ENCODE measurements at regions not wholly inside any gene's neighbourhood (a gene's known extent, or its start where the extent isn't known, plus 50 kb on each side); places are given as distances from the start of the nearest gene placed in this dataset.

DNA sequence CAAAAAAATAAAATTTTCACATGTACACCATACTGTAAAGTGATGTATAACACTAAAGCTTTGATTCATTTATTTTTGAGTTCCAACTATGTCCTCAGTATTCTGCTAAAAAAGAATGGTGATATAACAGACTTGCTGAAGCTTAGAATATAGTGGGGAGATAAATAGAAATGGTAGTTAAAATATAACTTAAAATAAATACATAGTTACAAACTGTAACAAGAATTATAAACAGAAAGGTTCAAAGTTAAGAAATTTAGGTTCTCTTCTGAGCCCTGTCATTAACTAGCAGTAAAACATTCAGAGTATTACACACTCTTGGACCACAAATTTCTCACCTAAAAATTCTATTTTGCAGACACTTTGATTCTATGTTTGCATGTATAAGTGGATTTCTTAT, 392.1 kb downstream of the ANXA1 start:
- no peaks in the 10 kb centered on the region for H3K27me3 ChIP-seq (ENCODE audit: insufficient read depth, insufficient read length)
- H3K4me1 ChIP-seq (ENCODE audit: insufficient read depth, insufficient read length): no peaks in the 10 kb centered on the region
- no peak for TF ChIP-seq SUZ12 (IDR thresholded peaks at IDR 0.05; ENCODE audit: extremely low read depth, insufficient read depth, insufficient read length)
- no peak for TF ChIP-seq ZNF274 (IDR thresholded peaks at IDR 0.05; ENCODE audit: low read depth, low read length)
- TF ChIP-seq YY1 (IDR thresholded peaks at IDR 0.05; ENCODE audit: insufficient read depth, insufficient read length): no peak
- no peaks in the 10 kb centered on the region for H3K36me3 ChIP-seq (ENCODE audit: insufficient read depth, insufficient read length, low read length)
- no peak for DNase-seq (ENCODE audit: low read depth, low spot score)
- no peaks in the 10 kb centered on the region for H3K9me3 ChIP-seq (ENCODE audit: insufficient read depth, low read length)
- H3K4me3 ChIP-seq (ENCODE audit: insufficient read length, low read depth): no peak overlapping the region
- H3K9ac ChIP-seq (ENCODE audit: insufficient read length, low read depth): no peak overlapping the region

DNA sequence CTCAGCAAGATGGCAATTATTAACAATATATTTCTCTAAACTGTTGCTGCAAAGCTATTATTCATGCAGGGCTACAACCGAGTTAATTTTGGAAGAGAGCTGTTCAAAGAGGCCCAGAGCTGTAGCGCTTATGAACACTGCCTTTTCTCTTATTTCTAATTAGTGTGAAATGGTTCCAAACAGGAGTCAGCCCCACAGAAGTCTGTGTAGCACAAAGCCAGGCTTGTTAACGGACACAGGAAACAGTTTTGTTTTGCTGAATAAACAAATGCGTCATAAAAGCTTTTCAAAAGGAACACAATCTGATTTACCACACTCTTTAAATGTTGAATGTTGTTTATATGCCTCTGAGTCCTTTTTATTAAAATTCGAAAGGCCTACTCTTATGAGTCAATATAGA, 396.5 kb downstream of the ANXA1 start:
- no peaks in the 10 kb centered on the region for H3K27me3 ChIP-seq (ENCODE audit: insufficient read depth, insufficient read length)
- DNase-seq (ENCODE audit: low read depth, low spot score): no peak
- no peak overlapping the region for H3K4me3 ChIP-seq (ENCODE audit: insufficient read length, low read depth)
- no peaks in the 10 kb centered on the region for H3K36me3 ChIP-seq (ENCODE audit: insufficient read depth, insufficient read length, low read length)
- TF ChIP-seq SUZ12 (IDR thresholded peaks at IDR 0.05; ENCODE audit: extremely low read depth, insufficient read depth, insufficient read length) (no peak), ZNF274 (IDR thresholded peaks at IDR 0.05; ENCODE audit: low read depth, low read length) (no peak), YY1 (IDR thresholded peaks at IDR 0.05; ENCODE audit: insufficient read depth, insufficient read length) (no peak)
- no peaks in the 10 kb centered on the region for H3K9me3 ChIP-seq (ENCODE audit: insufficient read depth, low read length)
- no peak overlapping the region for H3K9ac ChIP-seq (ENCODE audit: insufficient read length, low read depth)
- no peaks in the 10 kb centered on the region for H3K4me1 ChIP-seq (ENCODE audit: insufficient read depth, insufficient read length)

DNA sequence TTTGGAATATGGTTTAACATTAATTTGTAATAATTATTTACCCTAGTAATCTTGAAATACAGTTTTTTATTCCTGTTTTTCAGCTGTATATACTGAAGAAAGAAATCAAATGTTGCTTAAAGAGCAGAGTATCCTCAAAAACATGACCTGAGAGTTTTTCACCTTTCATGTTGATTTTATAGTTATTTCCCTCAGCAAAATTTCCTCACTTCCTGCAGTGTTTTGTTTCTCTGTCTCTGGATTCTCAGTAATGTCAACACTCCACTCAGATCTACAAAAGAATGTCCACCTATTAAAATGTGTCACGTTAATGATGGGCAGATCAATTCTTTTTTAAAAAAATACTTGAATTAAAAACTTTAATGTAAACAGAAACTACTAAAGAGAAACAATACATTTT, 398.3 kb downstream of the ANXA1 start:
- H3K9me3 ChIP-seq (ENCODE audit: insufficient read depth, low read length): no peaks in the 10 kb centered on the region
- H3K4me3 ChIP-seq (ENCODE audit: insufficient read length, low read depth): no peak overlapping the region
- no peak for DNase-seq (ENCODE audit: low read depth, low spot score)
- H3K27me3 ChIP-seq (ENCODE audit: insufficient read depth, insufficient read length): no peaks in the 10 kb centered on the region
- H3K36me3 ChIP-seq (ENCODE audit: insufficient read depth, insufficient read length, low read length): no peaks in the 10 kb centered on the region
- no peaks in the 10 kb centered on the region for H3K4me1 ChIP-seq (ENCODE audit: insufficient read depth, insufficient read length)
- no peak for TF ChIP-seq ZNF274 (IDR thresholded peaks at IDR 0.05; ENCODE audit: low read depth, low read length)
- no peak for TF ChIP-seq SUZ12 (IDR thresholded peaks at IDR 0.05; ENCODE audit: extremely low read depth, insufficient read depth, insufficient read length)
- TF ChIP-seq YY1 (IDR thresholded peaks at IDR 0.05; ENCODE audit: insufficient read depth, insufficient read length): no peak
- no peak overlapping the region for H3K9ac ChIP-seq (ENCODE audit: insufficient read length, low read depth)

GRCh38 chr9:73553295-73553694, 401.6 kb downstream of the ANXA1 start:
- H3K9me3 ChIP-seq (ENCODE audit: insufficient read depth, low read length): no peaks in the 10 kb centered on the region
- no peaks in the 10 kb centered on the region for H3K4me1 ChIP-seq (ENCODE audit: insufficient read depth, insufficient read length)
- no peaks in the 10 kb centered on the region for H3K27me3 ChIP-seq (ENCODE audit: insufficient read depth, insufficient read length)
- H3K4me3 ChIP-seq (ENCODE audit: insufficient read length, low read depth): no peak overlapping the region
- H3K36me3 ChIP-seq (ENCODE audit: insufficient read depth, insufficient read length, low read length): no peaks in the 10 kb centered on the region
- no peak overlapping the region for H3K9ac ChIP-seq (ENCODE audit: insufficient read length, low read depth)
- no peak for DNase-seq (ENCODE audit: low read depth, low spot score)
- no peak for TF ChIP-seq SUZ12 (IDR thresholded peaks at IDR 0.05; ENCODE audit: extremely low read depth, insufficient read depth, insufficient read length)
- TF ChIP-seq ZNF274 (IDR thresholded peaks at IDR 0.05; ENCODE audit: low read depth, low read length): no peak
- TF ChIP-seq YY1 (IDR thresholded peaks at IDR 0.05; ENCODE audit: insufficient read depth, insufficient read length): no peak

DNA sequence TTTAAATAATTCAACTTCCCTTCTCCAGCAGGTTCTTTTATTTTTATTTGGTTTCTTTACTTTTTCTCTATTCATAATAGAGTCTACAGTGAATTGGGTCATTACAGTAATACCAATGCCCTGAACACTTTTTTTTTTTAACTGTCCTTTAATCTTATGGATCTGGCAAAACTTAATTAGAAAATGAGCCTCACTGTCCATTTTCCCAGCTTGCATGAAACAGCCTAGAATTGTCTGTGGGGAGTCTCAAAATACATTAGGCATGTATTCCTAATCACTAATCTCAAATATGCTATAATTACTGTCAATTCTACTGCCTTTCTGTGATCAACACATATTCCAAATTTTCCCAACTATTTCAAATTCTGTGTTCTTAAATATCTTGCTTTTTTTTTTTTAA, 406.8 kb downstream of the ANXA1 start:
- no peak for DNase-seq (ENCODE audit: low read depth, low spot score)
- H3K36me3 ChIP-seq (ENCODE audit: insufficient read depth, insufficient read length, low read length): no peaks in the 10 kb centered on the region
- no peaks in the 10 kb centered on the region for H3K9me3 ChIP-seq (ENCODE audit: insufficient read depth, low read length)
- TF ChIP-seq YY1 (IDR thresholded peaks at IDR 0.05; ENCODE audit: insufficient read depth, insufficient read length) (no peak), ZNF274 (IDR thresholded peaks at IDR 0.05; ENCODE audit: low read depth, low read length) (no peak), SUZ12 (IDR thresholded peaks at IDR 0.05; ENCODE audit: extremely low read depth, insufficient read depth, insufficient read length) (no peak)
- no peaks in the 10 kb centered on the region for H3K27me3 ChIP-seq (ENCODE audit: insufficient read depth, insufficient read length)
- H3K4me3 ChIP-seq (ENCODE audit: insufficient read length, low read depth): no peak overlapping the region
- no peak overlapping the region for H3K9ac ChIP-seq (ENCODE audit: insufficient read length, low read depth)
- H3K4me1 ChIP-seq (ENCODE audit: insufficient read depth, insufficient read length): no peaks in the 10 kb centered on the region

- no peak for DNase-seq (ENCODE audit: low read depth, low spot score)
- H3K9me3 ChIP-seq (ENCODE audit: insufficient read depth, low read length): no peaks in the 10 kb centered on the region
- no peaks in the 10 kb centered on the region for H3K4me1 ChIP-seq (ENCODE audit: insufficient read depth, insufficient read length)
- no peak overlapping the region for H3K4me3 ChIP-seq (ENCODE audit: insufficient read length, low read depth)
- no peak for TF ChIP-seq ZNF274 (IDR thresholded peaks at IDR 0.05; ENCODE audit: low read depth, low read length)
- TF ChIP-seq YY1 (IDR thresholded peaks at IDR 0.05; ENCODE audit: insufficient read depth, insufficient read length): no peak
- no peak for TF ChIP-seq SUZ12 (IDR thresholded peaks at IDR 0.05; ENCODE audit: extremely low read depth, insufficient read depth, insufficient read length)
- H3K27me3 ChIP-seq (ENCODE audit: insufficient read depth, insufficient read length): no peaks in the 10 kb centered on the region
- H3K9ac ChIP-seq (ENCODE audit: insufficient read length, low read depth): no peak overlapping the region
- H3K36me3 ChIP-seq (ENCODE audit: insufficient read depth, insufficient read length, low read length): no peaks in the 10 kb centered on the region
These were observed 413.4 kb downstream of the ANXA1 start for GRCh38 chr9:73565026-73565425.

DNA sequence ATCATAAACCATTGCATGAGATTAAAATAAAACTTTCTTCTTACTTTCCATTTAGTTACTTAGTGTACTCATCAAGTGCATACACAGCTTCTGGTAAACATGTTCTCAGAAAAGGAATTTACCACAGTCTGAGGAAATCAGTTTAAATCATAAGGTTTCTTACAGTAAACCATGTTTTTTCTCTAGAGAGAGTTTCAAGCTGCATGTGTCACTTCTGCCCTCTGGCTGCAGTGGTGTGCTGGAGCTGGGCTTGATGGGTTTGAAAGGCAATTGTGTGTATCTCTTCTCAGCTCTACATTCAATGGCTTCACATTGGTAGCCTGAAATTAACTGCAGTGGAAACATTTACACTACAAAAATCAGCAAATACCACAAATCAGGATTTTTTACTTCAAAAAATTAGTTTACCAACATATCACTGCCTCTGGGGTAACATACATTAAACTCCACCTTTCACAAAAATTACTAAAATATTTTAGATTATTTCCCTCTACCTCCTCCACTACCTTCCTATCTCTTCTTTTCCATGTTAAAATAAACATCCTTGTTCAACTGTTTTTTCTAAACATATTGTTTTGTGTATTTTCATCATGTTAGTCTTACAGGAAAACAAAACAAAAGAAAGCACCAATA, 414.3 kb downstream of the ANXA1 start:
- no peaks in the 10 kb centered on the region for H3K36me3 ChIP-seq (ENCODE audit: insufficient read depth, insufficient read length, low read length)
- peak; percentile 47 for DNase-seq (ENCODE audit: low read depth, low spot score)
- no peaks in the 10 kb centered on the region for H3K27me3 ChIP-seq (ENCODE audit: insufficient read depth, insufficient read length)
- TF ChIP-seq ZNF274 (IDR thresholded peaks at IDR 0.05; ENCODE audit: low read depth, low read length): no peak
- no peak for TF ChIP-seq YY1 (IDR thresholded peaks at IDR 0.05; ENCODE audit: insufficient read depth, insufficient read length)
- TF ChIP-seq SUZ12 (IDR thresholded peaks at IDR 0.05; ENCODE audit: extremely low read depth, insufficient read depth, insufficient read length): no peak
- H3K9ac ChIP-seq (ENCODE audit: insufficient read length, low read depth): no peak overlapping the region
- no peaks in the 10 kb centered on the region for H3K9me3 ChIP-seq (ENCODE audit: insufficient read depth, low read length)
- H3K4me1 ChIP-seq (ENCODE audit: insufficient read depth, insufficient read length): no peaks in the 10 kb centered on the region
- H3K4me3 ChIP-seq (ENCODE audit: insufficient read length, low read depth): no peak overlapping the region
